ENCODE measurements at regions not wholly inside any gene's neighbourhood (a gene's known extent, or its start where the extent isn't known, plus 50 kb on each side); places are given as distances from the start of the nearest gene placed in this dataset.

DNA sequence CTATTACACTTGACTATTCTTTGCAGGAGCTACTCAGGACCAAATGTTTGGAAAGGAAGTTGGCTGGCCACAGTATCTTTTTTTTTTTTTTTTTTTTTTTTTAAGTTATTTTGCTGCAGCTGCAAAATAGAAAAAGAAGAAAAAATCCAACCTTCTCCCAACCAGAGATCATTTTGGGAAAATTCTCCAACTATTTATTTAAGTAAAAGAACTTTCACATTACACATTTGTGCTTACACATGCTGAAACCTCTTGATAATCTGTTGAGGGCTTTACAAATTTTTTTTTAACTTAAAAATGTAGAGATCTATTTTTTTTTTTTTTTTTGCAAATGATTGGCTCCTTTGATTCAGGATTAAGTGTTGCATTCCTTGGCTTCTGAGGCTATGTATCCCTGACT is 148.0 kb downstream of the POLR2M start:
- DNase-seq = no peak
- Histone ChIP-seq H3K9me3 (ENCODE audit: control insufficient read depth, low read depth, low read length) (no peaks in the 10 kb centered on the region), H2AFZ (ENCODE audit: low read length) (no peak overlapping the region), H2AK5ac (ENCODE audit: insufficient read length, low read length) (no peak overlapping the region), H2BK5ac (ENCODE audit: insufficient read length, low read length) (no peak overlapping the region), H2BK15ac (ENCODE audit: low read depth, low read length) (no peak overlapping the region), H3K14ac (ENCODE audit: insufficient read depth, low read length) (no peak overlapping the region), H3K23me2 (ENCODE audit: insufficient read length, low read depth, low read length, poor library complexity, severe bottlenecking) (no peaks in the 10 kb centered on the region), H3K27me3 (ENCODE audit: insufficient read depth, low read length) (no peaks in the 10 kb centered on the region), H3K79me2 (ENCODE audit: insufficient read depth, low read length) (no peaks in the 10 kb centered on the region), H4K5ac (ENCODE audit: insufficient read length, low read depth, low read length) (no peak overlapping the region), H2BK20ac (ENCODE audit: low read depth, low read length, poor library complexity, severe bottlenecking) (no peak overlapping the region), H3K56ac (ENCODE audit: insufficient read length, low read depth, low read length) (no peak overlapping the region), H3K4me1 (ENCODE audit: insufficient read depth, low read length) (no peaks in the 10 kb centered on the region), H3K4me2 (ENCODE audit: insufficient read depth, insufficient read length, low read length) (no peak overlapping the region), H3K4ac (ENCODE audit: low read depth, low read length) (no peak overlapping the region), H3T11ph (ENCODE audit: low read length) (no peak overlapping the region), H3K27ac (ENCODE audit: insufficient read length, low read depth, low read length) (no peak overlapping the region), H3K18ac (ENCODE audit: insufficient read length, low read depth, low read length) (no peak overlapping the region), H3K79me1 (ENCODE audit: insufficient read depth, low read depth, low read length, poor library complexity, severe bottlenecking) (no peaks in the 10 kb centered on the region), H3K23ac (ENCODE audit: insufficient read length, low read depth, low read length) (no peak overlapping the region), H4K20me1 (ENCODE audit: control insufficient read depth, insufficient read depth, insufficient read length) (no peaks in the 10 kb centered on the region), H4K91ac (ENCODE audit: insufficient read length, low read depth, low read length) (no peak overlapping the region), H2BK12ac (ENCODE audit: insufficient read length, low read depth, low read length) (no peak overlapping the region), H3K9ac (ENCODE audit: extremely low read depth, insufficient read length, low read length) (no peak overlapping the region), H2BK120ac (ENCODE audit: low read depth, low read length, poor library complexity, severe bottlenecking) (no peak overlapping the region), H4K8ac (replicated peaks; ENCODE audit: insufficient read length, low read depth, low read length) (no peak overlapping the region)
- no peak overlapping the region for H3K4me3 Mint-ChIP-seq
- H3K27me3 Mint-ChIP-seq (ENCODE audit: low read depth) = no peaks in the 10 kb centered on the region; the same call in 1 of the 2 replicates
- H3K36me3 Mint-ChIP-seq (ENCODE audit: insufficient read depth in 1 of 3, low read depth in 3 of 3) = no peaks in the 10 kb centered on the region
- peaks cover 0 to 3% of the 10 kb centered on the region in 2 experiments; a peak in 1 of 4 replicates for H3K4me1 Mint-ChIP-seq
- TF ChIP-seq, protein P1, sequence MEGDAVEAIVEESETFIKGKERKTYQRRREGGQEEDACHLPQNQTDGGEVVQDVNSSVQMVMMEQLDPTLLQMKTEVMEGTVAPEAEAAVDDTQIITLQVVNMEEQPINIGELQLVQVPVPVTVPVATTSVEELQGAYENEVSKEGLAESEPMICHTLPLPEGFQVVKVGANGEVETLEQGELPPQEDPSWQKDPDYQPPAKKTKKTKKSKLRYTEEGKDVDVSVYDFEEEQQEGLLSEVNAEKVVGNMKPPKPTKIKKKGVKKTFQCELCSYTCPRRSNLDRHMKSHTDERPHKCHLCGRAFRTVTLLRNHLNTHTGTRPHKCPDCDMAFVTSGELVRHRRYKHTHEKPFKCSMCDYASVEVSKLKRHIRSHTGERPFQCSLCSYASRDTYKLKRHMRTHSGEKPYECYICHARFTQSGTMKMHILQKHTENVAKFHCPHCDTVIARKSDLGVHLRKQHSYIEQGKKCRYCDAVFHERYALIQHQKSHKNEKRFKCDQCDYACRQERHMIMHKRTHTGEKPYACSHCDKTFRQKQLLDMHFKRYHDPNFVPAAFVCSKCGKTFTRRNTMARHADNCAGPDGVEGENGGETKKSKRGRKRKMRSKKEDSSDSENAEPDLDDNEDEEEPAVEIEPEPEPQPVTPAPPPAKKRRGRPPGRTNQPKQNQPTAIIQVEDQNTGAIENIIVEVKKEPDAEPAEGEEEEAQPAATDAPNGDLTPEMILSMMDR (conservative IDR thresholded peaks at IDR 0.05) = no peak
- no peak overlapping the region for H3K27ac Mint-ChIP-seq
- H3K9me3 Mint-ChIP-seq = no peaks in the 10 kb centered on the region
